IPS DF 19.7 (cell line): ENCODE measurements at regions not wholly inside any gene's neighbourhood (a gene's known extent, or its start where the extent isn't known, plus 50 kb on each side); places are given as distances from the start of the nearest gene placed in this dataset.
A peak's percentile ranks its signal among the peaks of the same experiment; 100 is the strongest.

Source experiments
- DNase-seq: peaks from one replicate; pipeline ENCODE4 v3.0.0-alpha.2; 2013; ENCODE audit warnings: low read depth, low spot score

DNA sequence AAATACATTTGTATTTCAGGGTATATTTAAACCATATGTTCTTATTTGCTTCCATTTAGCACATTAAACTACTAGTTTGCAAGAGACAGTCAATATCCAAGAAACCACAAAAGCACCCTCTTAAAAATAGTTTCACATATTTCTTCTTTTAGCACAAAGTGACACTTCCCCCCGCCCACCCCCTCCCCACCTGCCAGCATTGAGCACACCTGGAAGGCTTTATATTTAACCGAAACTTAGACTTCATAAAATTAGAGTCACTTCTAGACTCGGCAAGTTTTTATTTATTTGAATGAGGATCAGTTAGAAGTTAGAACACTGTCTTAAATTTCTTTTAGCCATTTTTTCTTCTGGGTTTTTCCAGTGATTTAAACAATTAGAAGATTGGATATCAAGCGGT lies 355.9 kb upstream of the FIGN start:
- DNase-seq: no peak

DNA sequence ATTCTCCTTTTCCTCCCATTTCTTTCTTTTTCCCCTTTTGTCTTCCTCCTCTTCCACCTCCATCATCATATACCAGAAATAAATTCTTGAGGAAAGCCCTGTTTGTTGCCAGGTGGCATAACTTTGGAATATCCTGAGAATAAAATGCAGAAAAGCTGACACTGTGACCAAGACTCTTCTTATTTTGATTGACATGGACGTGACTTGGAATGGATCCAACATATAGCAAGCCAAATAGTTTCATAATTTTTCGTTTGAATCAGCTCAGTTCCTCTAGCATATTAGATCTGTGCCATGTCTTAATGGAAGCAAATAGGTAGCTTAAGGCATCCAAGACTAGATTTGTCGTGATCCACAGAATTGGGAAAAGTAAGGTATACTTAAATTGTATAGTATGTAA lies 354.7 kb upstream of the FIGN start:
- DNase-seq: no peak

DNA sequence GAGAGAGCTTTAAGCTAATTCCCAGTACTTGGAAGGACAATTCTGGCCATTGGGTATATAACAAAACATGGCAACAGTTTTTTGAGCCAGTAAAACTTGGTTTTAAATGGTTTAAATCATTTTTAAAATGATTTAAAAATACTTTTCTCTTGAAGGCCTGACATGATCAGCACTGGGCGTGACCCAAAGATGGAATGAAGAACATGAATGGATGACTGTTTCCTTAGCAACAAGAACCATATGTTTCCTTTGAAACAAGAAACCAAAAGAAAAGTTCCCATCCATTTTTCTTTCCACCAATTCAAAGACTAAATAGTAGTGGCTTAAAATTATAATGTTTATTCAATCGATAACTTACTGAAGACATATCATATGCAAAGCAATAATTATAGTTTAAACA lies 348.3 kb upstream of the FIGN start:
- DNase-seq: no peak

GRCh38 chr2:164080486-164080885 lies 344.7 kb upstream of the FIGN start:
- no peak for DNase-seq

DNA sequence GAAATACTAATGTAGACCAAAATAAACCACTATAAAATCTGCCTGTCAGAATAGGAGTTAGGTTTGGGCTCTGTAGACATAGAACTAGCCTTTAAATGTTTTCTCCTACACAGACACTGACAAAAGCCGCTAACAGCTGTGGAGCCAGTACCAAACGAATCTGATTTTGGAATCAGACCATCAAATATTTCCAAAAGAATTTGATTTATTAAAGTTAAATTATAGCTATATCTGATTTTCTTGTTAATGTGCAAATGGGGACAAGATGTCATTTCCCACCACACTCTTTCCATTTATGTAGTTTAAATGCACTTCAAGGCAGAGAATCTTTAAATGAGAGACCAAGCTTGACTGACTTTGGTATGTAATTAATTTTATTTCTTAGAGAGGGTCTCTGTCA lies 343.4 kb upstream of the FIGN start:
- no peak for DNase-seq

- DNase-seq: no peak
Measured at GRCh38 chr2:164078421-164078820, 342.6 kb upstream of the FIGN start.

DNA sequence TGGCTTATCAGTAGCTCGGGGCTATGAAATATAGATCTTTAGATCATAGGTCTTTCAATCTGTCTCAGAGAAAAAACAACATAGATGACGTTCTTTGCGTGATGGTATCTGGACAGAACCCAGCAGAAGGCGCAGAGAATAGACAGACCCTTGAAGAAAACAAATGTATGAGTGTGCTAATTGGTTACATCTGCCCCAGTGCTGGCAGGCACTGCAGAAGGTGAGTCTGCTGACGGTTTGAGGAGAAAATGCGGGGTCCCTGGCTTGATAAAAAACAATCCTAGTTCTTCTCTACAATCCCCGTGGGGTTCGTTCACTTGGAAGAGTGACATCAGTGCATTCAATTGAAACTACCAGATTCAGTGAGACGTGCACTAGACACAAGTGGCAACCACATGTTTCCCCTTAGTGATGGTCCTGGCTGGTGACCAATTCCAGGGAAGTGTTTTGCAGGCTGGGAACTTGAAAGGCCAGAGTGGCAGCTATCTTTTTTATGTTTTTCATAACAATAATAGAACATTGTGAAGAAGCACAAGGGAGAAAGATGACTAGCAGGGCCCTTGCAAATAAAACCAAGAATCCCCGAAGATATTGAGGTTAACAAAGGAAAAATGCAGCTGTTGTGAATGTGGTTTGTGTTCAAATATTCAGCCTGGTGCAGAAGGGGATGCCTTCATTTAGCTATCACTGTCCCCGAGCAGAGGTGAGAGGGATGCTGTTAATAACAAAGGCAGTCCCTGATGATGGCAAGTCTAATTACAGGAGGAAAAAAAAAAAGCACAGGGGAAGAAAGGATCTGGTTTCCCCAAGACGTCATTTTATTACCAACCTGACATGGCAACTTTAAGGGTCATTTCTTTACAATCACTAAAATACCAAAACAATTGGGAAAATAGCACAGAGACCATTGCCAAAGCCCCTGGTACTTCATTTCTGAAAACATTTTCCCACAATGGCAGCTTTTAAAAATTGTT lies 337.6 kb upstream of the FIGN start:
- DNase-seq: no peak

DNA sequence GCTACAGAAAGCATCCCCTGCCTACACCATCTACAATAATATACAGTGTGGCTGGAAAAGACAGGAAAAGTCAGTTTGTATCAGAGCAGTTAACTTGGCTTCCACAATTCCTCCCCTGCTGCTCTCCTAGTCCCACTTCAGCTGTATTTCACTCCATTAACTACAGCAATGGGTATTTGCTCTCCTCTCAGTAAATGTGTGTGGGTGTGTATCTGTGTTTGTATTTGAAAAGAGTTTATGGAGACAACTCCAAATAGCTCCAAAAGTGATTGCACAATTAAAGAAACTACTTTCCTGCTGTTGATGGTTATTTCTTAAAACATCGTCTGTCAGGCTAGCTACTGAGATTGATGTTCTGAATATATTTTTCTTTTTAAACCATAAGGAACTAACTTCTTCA lies 333.7 kb upstream of the FIGN start:
- no peak for DNase-seq

DNA sequence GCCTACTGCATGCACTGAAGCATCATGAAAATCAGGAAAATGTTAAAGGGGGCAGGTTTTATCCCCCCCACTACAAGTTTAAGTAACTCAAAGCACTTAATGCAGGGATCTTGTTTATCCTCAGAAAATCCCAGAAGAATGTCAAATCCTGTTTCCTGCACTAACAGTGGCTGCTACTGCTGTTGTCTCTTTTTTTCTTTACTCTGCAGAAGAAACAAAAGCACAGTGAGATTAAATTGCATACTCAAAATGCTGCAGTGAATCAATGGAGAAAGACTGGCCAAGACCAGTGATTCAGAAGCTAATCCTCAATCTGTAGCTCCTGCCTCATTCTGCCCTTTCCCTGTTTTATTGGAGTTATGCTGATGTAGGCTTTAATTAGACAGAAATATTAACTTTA lies 332.3 kb upstream of the FIGN start:
- no peak for DNase-seq

DNA sequence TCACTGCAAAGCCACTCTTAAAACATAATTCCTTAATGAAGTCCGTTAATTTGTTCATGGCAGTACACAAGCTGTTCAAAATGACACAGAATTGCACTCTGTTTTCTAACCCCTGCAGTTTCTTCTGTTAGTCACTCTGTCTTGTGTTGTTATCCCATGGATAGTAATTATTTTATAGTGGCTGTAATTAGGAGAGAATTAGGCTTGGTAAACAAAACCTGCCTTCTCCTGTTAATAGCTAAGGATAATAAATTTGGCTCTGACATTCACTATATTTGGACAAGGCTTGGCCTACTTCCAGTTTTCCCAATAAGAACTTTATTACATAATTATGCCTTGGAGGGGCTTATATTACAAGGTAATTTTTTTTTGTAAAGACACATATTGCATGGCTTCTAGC lies 330.3 kb upstream of the FIGN start:
- no peak for DNase-seq

- no peak for DNase-seq
Measured at GRCh38 chr2:164065038-164065437, 329.2 kb upstream of the FIGN start.

GRCh38 chr2:164061129-164061746 lies 325.4 kb upstream of the FIGN start:
- peak; percentile 5 for DNase-seq

- no peak for DNase-seq
Measured at GRCh38 chr2:164060031-164060430, 324.2 kb upstream of the FIGN start.

- DNase-seq: no peak
Measured at GRCh38 chr2:164055623-164056022, 319.8 kb upstream of the FIGN start.

DNA sequence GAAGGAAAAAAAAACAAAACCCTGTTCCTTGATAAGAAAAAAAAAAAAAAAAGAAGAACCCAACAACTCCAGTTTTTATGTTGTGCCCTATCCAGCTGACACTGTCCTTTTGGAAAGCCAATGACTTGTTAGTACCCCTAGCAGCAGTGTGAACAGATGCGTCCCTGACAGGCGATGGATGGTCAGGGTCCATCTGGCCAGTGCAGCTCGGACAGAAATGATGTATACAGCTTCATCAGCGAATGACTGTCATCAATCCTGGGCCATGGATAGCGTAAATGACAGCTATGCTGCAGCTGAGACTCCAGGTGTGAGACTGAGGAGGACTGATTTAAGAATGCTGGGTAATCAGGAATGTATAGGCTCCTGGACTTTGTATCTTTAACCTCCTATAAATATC lies 318.8 kb upstream of the FIGN start:
- no peak for DNase-seq

DNA sequence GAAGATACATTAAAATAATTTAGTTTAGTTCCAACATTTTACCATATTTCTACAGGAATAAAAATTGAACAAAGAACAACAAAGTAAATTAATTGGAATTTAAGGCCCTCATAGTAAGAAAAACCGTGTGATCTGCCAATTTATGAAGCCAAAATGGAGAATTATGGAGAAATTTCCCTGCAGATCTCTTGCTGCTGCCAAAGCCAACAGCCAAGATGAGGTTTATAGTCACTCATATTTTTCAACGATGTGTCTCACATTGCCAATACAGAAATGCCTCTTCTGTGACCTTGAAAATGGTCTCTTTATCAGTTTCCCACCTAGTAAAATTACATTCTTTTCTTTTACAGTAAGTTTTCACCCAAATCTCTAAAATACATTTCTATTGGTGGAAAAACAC lies 317.2 kb upstream of the FIGN start:
- DNase-seq: no peak

DNA sequence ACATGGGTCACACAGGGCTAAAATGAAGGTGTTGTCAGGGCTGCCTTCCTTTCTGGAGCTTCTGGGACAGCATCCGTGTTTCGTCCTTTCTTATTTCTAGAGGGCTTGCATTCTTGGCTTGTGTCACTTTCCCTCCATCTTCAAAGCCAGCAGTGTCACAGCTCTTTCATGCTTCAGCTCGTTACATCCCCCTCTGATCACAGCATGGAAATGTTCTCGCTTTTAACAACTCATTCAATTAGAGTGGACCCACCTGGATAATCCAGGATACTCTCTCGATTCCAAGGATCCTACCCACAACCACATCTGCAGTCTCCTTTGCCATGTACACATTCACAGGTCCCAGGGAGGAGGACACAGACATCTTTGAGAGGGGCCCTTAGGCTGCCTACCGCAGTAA lies 316.2 kb upstream of the FIGN start:
- no peak for DNase-seq

GRCh38 chr2:164048729-164049128 lies 312.9 kb upstream of the FIGN start:
- DNase-seq: no peak

- no peak for DNase-seq
Measured at GRCh38 chr2:164046040-164046439, 310.2 kb upstream of the FIGN start.

- DNase-seq: no peak
Measured at GRCh38 chr2:164044622-164045021, 308.8 kb upstream of the FIGN start.

- no peak for DNase-seq
Measured at GRCh38 chr2:164039270-164039669, 303.5 kb upstream of the FIGN start.

DNA sequence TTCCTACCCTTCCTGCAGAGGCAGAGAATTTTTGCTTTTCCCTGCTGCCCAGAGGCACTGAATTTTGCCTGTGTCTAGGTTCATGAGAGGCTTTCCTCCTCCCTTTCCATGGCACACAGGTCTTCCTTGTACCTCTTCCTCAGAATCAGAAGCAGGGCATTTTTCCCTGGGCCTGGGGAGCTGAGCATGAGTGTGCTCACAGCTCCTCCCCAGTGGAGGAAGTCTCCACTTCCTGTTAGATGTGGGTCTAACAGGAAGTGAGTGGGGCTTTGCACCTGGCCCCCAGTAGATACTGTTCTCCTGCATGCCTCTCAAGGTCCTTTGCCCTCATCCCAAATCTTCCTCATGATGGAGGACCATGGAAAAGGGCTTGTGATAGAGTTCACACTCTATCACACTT lies 297.2 kb upstream of the FIGN start:
- no peak for DNase-seq

DNA sequence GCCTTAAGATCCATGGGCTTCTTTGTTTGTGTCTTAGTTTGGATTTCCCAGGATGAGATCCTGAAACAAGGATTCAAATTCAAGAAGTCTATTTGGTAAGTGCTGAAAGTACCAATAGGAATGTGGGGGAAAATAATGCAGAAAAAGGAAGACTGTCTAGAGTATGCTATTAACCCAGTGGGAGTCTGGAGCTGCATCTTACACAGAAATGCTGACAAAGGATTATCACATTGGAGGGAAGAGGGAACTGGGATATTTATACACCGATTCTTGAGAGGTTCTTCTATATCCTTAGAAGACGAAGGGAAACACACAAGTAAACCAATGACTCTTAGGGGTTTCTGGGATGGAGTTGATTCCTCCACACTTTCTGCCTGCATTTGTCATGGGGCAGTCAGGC lies 294.8 kb upstream of the FIGN start:
- no peak for DNase-seq
